Muscle layer of colon (tissue), 2 donors: ENCODE measurements at regions not wholly inside any gene's neighbourhood (a gene's known extent, or its start where the extent isn't known, plus 50 kb on each side); places are given as distances from the start of the nearest gene placed in this dataset.

Experiments used
- H3K27ac ChIP-seq: one replicate; pipeline ENCODE4 v1.7.0; 2013; ENCODE audit warnings: low read depth, mild to moderate bottlenecking, low read length, moderate library complexity
- H3K27me3 ChIP-seq, 2 donors: one replicate each; pipeline ENCODE4 v1.7.0; 2013; ENCODE audit warnings: low read length in 2 of 2, mild to moderate bottlenecking in 2 of 2; ENCODE audit not compliant: insufficient read depth in 2 of 2, control insufficient read depth in 1 of 2
- H3K36me3 ChIP-seq: one replicate; pipeline ENCODE4 v1.7.0; 2013; ENCODE audit warnings: mild to moderate bottlenecking, low read length; ENCODE audit not compliant: insufficient read depth
- H3K4me1 ChIP-seq: one replicate; pipeline ENCODE4 v1.7.0; 2013; ENCODE audit warnings: mild to moderate bottlenecking, low read length; ENCODE audit not compliant: insufficient read depth
- H3K4me3 ChIP-seq, 2 donors: one replicate each; pipeline ENCODE4 v1.7.0; 2013; ENCODE audit warnings: low read length in 2 of 2, low read depth in 1 of 2, mild to moderate bottlenecking in 1 of 2, moderate library complexity in 1 of 2
- H3K9ac ChIP-seq: one replicate; pipeline ENCODE4 v1.7.0; 2013; ENCODE audit warnings: low read length
- H3K9me3 ChIP-seq: one replicate; pipeline ENCODE4 v1.7.0; 2013; ENCODE audit warnings: mild to moderate bottlenecking, low read length
- donor health status: abdominal sarcoma.
- donor health status: Adenocarcinoma of cecum.

DNA sequence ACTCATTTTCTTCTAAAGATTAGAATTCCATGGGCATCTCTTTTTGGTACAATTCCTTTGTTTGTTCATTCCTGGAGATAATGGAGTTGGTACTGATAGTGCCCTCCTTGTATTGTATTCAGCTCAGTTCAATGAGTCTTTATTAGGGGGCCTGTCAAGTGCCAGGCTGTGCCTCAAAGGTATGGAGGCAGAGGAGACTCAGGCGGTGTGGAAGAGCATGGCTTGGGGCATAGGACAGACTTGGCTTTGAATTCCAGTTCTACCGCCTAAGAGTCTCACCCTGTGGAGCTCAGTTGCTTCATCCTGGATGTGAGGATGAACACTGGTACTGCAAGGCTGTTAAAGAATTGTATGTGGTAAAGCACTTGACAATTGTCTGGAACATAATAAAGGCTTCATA is 196.6 kb upstream of the IL12A start:
- H3K4me1 ChIP-seq, result peaks cover 89% of the 10 kb centered on the region
- H3K4me3 ChIP-seq, result no peak overlapping the region
- no peaks in the 10 kb centered on the region for H3K9me3 ChIP-seq
- H3K27me3 ChIP-seq, result no peaks in the 10 kb centered on the region
- no peaks in the 10 kb centered on the region for H3K36me3 ChIP-seq
- no peak overlapping the region for H3K9ac ChIP-seq
- H3K27ac ChIP-seq, result peak overlapping the region; percentile 68

DNA sequence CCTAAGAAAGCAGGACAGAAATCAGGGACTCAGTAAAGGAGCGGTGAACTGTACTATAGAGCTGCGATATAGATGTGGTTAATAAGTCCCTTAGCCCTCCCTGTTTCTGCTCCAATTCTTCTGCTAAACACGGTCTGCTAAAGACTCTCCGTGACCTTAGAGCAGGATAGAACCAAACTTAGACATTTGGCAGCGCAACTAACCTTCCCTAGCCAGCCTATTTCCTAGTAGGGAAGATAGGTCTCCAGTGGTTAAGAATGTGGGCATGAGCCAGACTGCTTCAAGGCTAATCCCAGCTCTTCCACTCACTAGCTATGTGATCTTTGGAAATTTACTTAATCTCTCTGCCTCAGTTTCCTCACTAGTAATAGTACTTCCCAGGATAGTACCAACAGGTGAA is 193.6 kb upstream of the IL12A start:
- H3K9me3 ChIP-seq, result no peaks in the 10 kb centered on the region
- H3K9ac ChIP-seq, result peak overlapping the region; percentile 8
- no peaks in the 10 kb centered on the region for H3K27me3 ChIP-seq
- H3K27ac ChIP-seq, result peak overlapping the region; percentile 83
- no peak overlapping the region for H3K4me3 ChIP-seq
- H3K36me3 ChIP-seq, result no peaks in the 10 kb centered on the region
- peaks cover 89% of the 10 kb centered on the region for H3K4me1 ChIP-seq

DNA sequence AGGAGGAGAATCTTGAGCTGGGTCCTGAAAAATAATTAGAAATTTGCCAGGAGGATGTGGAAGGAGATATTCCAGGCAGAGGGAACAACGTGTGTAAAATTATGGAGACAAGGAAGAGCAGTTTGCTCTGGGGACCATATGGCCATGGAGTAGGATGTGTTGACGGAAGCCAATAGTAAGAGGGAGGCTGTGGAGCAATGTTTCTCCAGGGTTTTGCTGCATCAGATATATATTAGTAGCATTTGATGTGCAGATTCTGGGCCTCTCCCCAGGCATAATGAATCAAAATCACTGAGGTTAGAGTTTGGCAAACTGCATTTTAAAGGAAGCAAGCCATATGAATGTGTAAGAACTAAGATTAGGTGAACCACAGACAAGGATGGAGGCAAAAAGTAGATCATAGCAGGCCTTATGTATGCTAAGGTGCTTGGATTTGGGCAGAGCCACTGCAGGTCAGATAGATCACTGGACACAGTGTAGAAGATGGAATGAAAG is 192.9 kb upstream of the IL12A start:
- H3K27ac ChIP-seq, result peak overlapping the region; percentile 83
- peak overlapping the region; percentile 8 for H3K9ac ChIP-seq
- peaks cover 96% of the 10 kb centered on the region for H3K4me1 ChIP-seq
- peak overlapping the region in 1 of 2 donors; percentile 10 for H3K4me3 ChIP-seq
- no peaks in the 10 kb centered on the region for H3K9me3 ChIP-seq
- H3K36me3 ChIP-seq, result no peaks in the 10 kb centered on the region
- no peaks in the 10 kb centered on the region for H3K27me3 ChIP-seq

DNA sequence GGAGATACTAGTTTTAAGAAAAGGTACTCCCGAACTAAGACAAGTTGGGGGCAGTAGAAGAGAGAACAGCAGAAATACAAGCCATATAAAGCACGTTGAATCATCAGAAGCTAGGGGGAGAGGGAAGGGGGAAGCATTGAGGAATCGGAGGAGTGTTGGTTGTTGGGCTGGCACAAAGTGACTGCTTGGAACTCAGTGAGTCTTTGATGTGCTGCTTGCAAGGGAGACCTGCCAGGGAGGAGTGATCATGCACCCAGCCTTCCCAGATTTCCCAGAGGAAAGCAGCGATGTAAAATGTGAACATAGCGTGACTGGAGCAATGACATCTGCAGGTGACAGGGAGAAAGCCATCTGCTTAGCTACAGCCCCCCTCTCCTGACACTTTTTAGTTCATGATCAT is 192.4 kb upstream of the IL12A start:
- Histone ChIP-seq H3K9ac (peak overlapping the region; percentile 8), H3K27me3 (no peaks in the 10 kb centered on the region), H3K4me3 (peak overlapping the region in 1 of 2 donors; percentile 10), H3K27ac (peak overlapping the region; percentile 83), H3K4me1 (peaks cover 96% of the 10 kb centered on the region), H3K36me3 (no peaks in the 10 kb centered on the region), H3K9me3 (no peaks in the 10 kb centered on the region)

DNA sequence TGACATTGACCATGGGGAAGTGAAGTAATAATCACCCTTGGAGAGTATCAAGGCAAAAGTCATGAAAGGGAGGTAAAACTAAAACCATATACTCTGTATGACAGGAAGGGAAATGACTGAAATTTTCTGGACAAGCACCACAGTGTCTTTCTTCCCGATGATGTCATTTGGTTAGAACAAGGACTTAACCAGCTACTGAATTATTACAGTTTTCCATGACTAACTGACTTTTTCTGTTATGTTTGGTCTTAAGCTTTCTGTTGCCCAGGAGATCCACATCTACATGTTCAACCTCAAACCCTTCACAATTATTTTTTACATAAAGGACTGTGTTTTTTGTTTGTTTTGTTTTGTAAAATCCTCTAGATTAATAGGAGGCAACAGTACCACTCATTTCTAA is 191.9 kb upstream of the IL12A start:
- Histone ChIP-seq H3K4me3 (no peak overlapping the region), H3K27me3 (no peaks in the 10 kb centered on the region), H3K27ac (peak overlapping the region; percentile 83), H3K9ac (no peak overlapping the region), H3K9me3 (no peaks in the 10 kb centered on the region), H3K36me3 (no peaks in the 10 kb centered on the region), H3K4me1 (peaks cover 90% of the 10 kb centered on the region)

DNA sequence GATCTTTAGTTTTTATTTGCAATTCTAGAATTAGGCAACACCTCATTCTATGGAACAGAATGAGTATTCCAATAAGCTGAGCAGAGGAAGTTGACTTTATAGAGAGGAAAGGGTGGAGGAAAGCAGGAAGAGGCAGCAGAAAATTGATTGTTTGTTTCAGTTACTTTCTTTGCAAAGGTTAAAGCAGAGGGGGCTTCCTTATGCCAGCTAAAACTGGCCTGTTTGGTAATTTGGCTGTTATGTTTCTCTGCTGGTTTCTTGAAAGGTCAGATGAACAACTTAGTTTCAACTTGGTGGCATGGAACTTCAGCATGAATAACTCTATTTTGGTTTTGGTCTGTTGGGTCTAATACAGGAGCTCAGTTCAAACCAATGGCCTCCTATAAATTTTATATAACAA is 190.9 kb upstream of the IL12A start:
- H3K4me1 ChIP-seq, result peaks cover 88% of the 10 kb centered on the region
- no peaks in the 10 kb centered on the region for H3K36me3 ChIP-seq
- no peak overlapping the region for H3K4me3 ChIP-seq
- no peaks in the 10 kb centered on the region for H3K9me3 ChIP-seq
- H3K27ac ChIP-seq, result peak overlapping the region; percentile 68
- no peaks in the 10 kb centered on the region for H3K27me3 ChIP-seq
- H3K9ac ChIP-seq, result no peak overlapping the region

DNA sequence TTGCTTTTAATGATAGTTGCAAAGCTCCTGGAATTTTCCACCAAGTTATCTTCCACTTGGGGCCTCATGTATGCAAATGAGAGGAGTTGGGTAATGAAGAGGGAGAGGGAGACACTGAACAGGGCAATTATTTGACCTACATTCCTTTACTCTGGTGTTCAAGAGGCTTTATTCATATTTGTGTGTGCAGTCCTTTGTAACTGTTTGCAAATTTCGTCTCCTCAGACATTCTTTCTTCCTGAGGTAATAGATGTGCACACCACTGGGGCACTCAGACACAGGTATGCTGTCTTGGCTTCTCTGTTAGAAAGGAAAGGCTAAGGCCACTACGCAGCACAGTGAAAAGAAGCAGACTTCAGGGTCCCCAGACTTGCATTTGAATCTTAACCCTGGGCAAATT is 189.7 kb upstream of the IL12A start:
- H3K27ac ChIP-seq, result peak overlapping the region; percentile 68
- H3K4me1 ChIP-seq, result peaks cover 83% of the 10 kb centered on the region

DNA sequence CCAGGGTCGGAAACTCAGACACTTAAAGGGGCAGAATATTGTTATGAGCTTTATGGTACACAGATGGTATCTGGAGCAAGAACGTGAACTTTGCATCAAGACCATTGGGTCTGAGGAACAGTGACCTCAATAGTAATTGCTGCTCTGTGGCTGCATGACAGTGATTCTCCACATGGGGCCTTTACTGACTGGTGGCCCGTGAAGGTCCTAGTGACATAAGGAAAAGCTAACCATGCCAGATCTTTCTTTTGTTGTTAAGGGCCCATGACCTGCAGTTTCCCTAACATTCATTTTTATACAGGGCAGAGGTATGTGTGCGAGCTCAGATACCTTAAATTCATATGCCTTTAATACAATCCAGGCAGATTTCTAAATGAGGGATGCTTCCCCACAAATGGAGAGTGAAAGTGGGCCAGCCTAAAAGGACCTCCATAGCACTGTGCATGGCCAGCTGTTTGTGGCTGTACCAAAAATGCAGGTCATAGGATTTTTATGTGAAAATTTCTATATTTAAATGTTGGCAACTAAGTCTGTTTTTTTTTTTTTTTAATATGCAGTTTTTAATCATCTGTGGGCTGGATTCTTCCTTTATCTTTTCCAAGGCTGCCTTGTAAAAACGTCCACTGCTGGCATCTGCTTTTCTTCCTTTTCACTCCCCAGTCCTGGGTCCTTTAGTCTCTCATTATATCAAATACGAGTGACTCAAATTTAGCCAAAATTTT is 188.0 kb upstream of the IL12A start:
- Histone ChIP-seq H3K9ac (no peak overlapping the region), H3K27ac (no peak overlapping the region), H3K36me3 (no peaks in the 10 kb centered on the region), H3K27me3 (no peaks in the 10 kb centered on the region), H3K9me3 (no peaks in the 10 kb centered on the region), H3K4me3 (peak overlapping the region in 1 of 2 donors; percentile 17), H3K4me1 (peaks cover 83% of the 10 kb centered on the region)

More for the DNA sequence above, 189.7 kb upstream of the IL12A start:
- Histone ChIP-seq H3K9me3 (no peaks in the 10 kb centered on the region), H3K4me3 (no peak overlapping the region), H3K36me3 (no peaks in the 10 kb centered on the region), H3K27me3 (no peaks in the 10 kb centered on the region), H3K9ac (no peak overlapping the region)

DNA sequence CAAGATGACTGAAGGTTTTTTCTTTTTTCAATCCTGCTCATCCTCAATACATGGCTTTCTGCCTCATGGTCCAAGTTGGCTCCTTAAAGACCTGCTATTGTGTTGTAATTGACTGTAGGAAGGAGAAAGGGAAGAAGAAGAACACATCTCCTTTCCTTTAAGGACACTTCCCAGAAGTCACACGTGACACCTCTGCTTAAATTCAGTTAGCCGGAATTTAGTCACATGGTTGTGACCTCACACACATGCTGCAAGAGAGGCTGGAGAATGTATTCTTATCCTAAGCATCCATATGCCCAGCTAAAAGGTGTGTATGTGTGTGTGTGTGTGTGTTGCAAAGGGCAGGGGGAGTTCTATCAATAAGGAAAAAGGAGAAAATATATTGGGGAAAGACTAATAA is 185.8 kb upstream of the IL12A start:
- H3K4me1 ChIP-seq, result peaks cover 80% of the 10 kb centered on the region
- no peaks in the 10 kb centered on the region for H3K9me3 ChIP-seq
- no peaks in the 10 kb centered on the region for H3K27me3 ChIP-seq
- H3K27ac ChIP-seq, result no peak overlapping the region
- H3K9ac ChIP-seq, result no peak overlapping the region
- no peak overlapping the region for H3K4me3 ChIP-seq
- no peaks in the 10 kb centered on the region for H3K36me3 ChIP-seq

DNA sequence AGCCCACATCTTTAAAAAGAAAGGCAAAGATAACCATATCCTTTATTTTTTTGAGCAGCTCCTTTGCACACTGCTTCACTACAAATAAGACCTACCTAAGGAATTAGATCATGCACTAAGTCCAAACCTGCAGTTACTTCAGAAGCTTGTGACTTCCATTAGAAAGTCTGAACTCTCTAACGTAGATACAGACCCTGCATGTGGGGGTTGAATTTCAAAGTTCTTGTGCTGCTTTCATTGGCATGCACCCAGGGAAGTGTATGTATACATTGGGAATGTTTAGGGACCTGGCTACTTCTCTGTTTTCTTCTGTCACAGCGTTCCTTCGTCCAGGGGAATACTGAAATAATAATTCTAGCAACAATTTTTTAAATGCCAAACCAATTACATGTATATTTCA is 185.2 kb upstream of the IL12A start:
- Histone ChIP-seq H3K27me3 (no peaks in the 10 kb centered on the region), H3K9ac (no peak overlapping the region), H3K9me3 (no peaks in the 10 kb centered on the region), H3K27ac (no peak overlapping the region), H3K36me3 (no peaks in the 10 kb centered on the region), H3K4me1 (peaks cover 80% of the 10 kb centered on the region), H3K4me3 (no peak overlapping the region)

DNA sequence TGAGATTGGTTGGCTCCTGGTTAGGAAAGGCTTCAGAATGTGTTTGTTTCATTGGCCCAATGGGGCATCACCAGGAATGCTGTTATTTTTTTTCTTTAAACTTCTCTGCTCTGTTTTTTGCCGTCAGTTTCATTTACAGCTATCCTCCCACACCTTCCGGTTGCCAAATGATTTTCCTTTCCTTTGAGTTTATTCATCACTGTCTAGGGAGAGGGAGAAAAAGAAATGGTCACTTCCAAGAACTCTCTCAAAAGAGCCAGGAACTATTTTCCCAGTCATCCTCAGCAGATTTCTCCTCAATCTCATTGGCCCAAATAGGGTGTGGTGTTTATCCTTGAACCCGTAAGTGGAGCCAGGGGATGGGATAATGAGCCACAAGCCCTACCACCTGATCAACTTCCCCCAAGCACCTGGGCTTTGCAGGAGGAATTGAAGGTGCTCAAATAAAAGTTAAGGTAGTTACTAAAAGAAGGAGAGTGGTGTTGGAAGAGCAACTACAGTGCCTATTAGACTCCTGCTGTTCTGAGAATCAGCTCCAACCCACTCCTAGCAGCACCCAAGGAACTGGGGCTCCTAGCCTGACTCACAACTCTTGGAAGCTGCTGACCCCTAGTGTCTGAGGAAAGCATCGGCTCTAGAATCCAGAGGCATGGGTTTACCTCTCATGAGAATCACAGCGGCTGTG is 183.8 kb upstream of the IL12A start:
- Histone ChIP-seq H3K9ac (peak overlapping the region; percentile 17), H3K4me1 (peaks cover 66% of the 10 kb centered on the region)

More for the DNA sequence above, 183.8 kb upstream of the IL12A start:
- H3K36me3 ChIP-seq, result no peaks in the 10 kb centered on the region
- H3K9me3 ChIP-seq, result no peaks in the 10 kb centered on the region
- H3K27me3 ChIP-seq, result no peaks in the 10 kb centered on the region
- H3K4me3 ChIP-seq, result peak overlapping the region in 1 of 2 donors; percentile 24
- peak overlapping the region; percentile 70 for H3K27ac ChIP-seq
